GM19452 (cell line): ENCODE measurements at regions not wholly inside any gene's neighbourhood (a gene's known extent, or its start where the extent isn't known, plus 50 kb on each side); places are given as distances from the start of the nearest gene placed in this dataset.

ENCODE experiments used
- ATAC-seq: cut with Tn5 transposase; IDR thresholded peaks from one replicate; pipeline ENCODE4 v1.9.1; 2021; ENCODE audit not compliant: unreplicated experiment

- ATAC-seq = no peak
These were observed 245.0 kb downstream of the ATP23 start for GRCh38 chr12:58186401-58186800.

- no peak for ATAC-seq
These were observed 245.5 kb downstream of the ATP23 start for GRCh38 chr12:58186914-58187313.

- no peak for ATAC-seq
These were observed 247.7 kb downstream of the ATP23 start for GRCh38 chr12:58189030-58189429.

GRCh38 chr12:58189893-58190292 lies 248.5 kb downstream of the ATP23 start:
- no peak for ATAC-seq

GRCh38 chr12:58190618-58191017 lies 249.3 kb downstream of the ATP23 start:
- ATAC-seq = no peak

GRCh38 chr12:58196971-58197370 lies 255.6 kb downstream of the ATP23 start:
- no peak for ATAC-seq

GRCh38 chr12:58202933-58203718 lies 261.8 kb downstream of the ATP23 start:
- ATAC-seq = no peak

GRCh38 chr12:58204071-58204470 lies 262.7 kb downstream of the ATP23 start:
- no peak for ATAC-seq

- ATAC-seq = no peak
These were observed 265.5 kb downstream of the ATP23 start for GRCh38 chr12:58206876-58207275.

GRCh38 chr12:58211211-58211610 lies 269.8 kb downstream of the ATP23 start:
- ATAC-seq = no peak

- ATAC-seq = no peak
These were observed 275.8 kb downstream of the ATP23 start for GRCh38 chr12:58217130-58217529.

- ATAC-seq = no peak
These were observed 283.3 kb downstream of the ATP23 start for GRCh38 chr12:58224536-58225105.

- no peak for ATAC-seq
These were observed 284.0 kb downstream of the ATP23 start for GRCh38 chr12:58225203-58225877.

GRCh38 chr12:58233886-58234285 lies 292.5 kb downstream of the ATP23 start:
- no peak for ATAC-seq

- ATAC-seq = no peak
These were observed 297.0 kb downstream of the ATP23 start for GRCh38 chr12:58238411-58238810.

GRCh38 chr12:58241099-58241498 lies 299.7 kb downstream of the ATP23 start:
- no peak for ATAC-seq

- ATAC-seq = no peak
These were observed 301.6 kb downstream of the ATP23 start for GRCh38 chr12:58242796-58243630.

GRCh38 chr12:58247633-58248032 lies 306.3 kb downstream of the ATP23 start:
- no peak for ATAC-seq

GRCh38 chr12:58248599-58248998 lies 307.2 kb downstream of the ATP23 start:
- no peak for ATAC-seq

- ATAC-seq = no peak
These were observed 308.2 kb downstream of the ATP23 start for GRCh38 chr12:58249610-58250009.

- no peak for ATAC-seq
These were observed 308.7 kb downstream of the ATP23 start for GRCh38 chr12:58250077-58250476.
